Lower leg skin (tissue), 4 donors: ENCODE measurements at regions not wholly inside any gene's neighbourhood (a gene's known extent, or its start where the extent isn't known, plus 50 kb on each side); places are given as distances from the start of the nearest gene placed in this dataset.

Source experiments
- DNase-seq, 2 donors: peaks; one replicate each; pipeline ENCODE4 v3.0.0-alpha.2; 2019; ENCODE audit warnings: low spot score in 2 of 2
- H3K4me3 ChIP-seq: fragments of 200-600 bp; sonication (generic); 2 replicates; pipeline ENCODE4 v1.5.1; 2017; ENCODE audit warnings: mild to moderate bottlenecking, low read depth; ENCODE audit not compliant: poor library complexity, severe bottlenecking
- POLR2A ChIP-seq, 2 donors: fragments of 450-650 bp; IDR thresholded peaks; one replicate each; pipeline ENCODE4 v1.6.1; 2016 to 2017; ENCODE audit warnings: antibody characterized with exemption in 2 of 2, mild to moderate bottlenecking in 1 of 2, moderate library complexity in 1 of 2
- WGBS, 2 donors: methylation state at CpG; one replicate each; pipeline ENCODE4 v1.1.5; 2018; 5-methylcytosine and 5-hydroxymethylcytosine counted together
- intact Hi-C: fragments of 100-400 bp; cut with DNase I; formaldehyde crosslinking; loops from one replicate; pipeline ENCODE4 v1.15.0; 2023; ENCODE audit warnings: low total_unique reads
- TF ChIP-seq, protein P1 (sequence below), 3 donors: fragments of 450-650 bp; IDR thresholded peaks; one replicate each; pipeline ENCODE4 v1.5.1; 2016; ENCODE audit warnings: antibody characterized with exemption in 3 of 3, mild to moderate bottlenecking in 3 of 3, moderate library complexity in 2 of 3

- WGBS, 2 donors: 82 to 84% methylated on average over 7 of the region's 7 CpGs
- TF ChIP-seq POLR2A (IDR thresholded peaks at IDR 0.05): no peak
- TF ChIP-seq, protein P1, sequence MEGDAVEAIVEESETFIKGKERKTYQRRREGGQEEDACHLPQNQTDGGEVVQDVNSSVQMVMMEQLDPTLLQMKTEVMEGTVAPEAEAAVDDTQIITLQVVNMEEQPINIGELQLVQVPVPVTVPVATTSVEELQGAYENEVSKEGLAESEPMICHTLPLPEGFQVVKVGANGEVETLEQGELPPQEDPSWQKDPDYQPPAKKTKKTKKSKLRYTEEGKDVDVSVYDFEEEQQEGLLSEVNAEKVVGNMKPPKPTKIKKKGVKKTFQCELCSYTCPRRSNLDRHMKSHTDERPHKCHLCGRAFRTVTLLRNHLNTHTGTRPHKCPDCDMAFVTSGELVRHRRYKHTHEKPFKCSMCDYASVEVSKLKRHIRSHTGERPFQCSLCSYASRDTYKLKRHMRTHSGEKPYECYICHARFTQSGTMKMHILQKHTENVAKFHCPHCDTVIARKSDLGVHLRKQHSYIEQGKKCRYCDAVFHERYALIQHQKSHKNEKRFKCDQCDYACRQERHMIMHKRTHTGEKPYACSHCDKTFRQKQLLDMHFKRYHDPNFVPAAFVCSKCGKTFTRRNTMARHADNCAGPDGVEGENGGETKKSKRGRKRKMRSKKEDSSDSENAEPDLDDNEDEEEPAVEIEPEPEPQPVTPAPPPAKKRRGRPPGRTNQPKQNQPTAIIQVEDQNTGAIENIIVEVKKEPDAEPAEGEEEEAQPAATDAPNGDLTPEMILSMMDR (IDR thresholded peaks at IDR 0.05): no peak
- no peak overlapping the region for H3K4me3 ChIP-seq
- no peak for DNase-seq
- intact Hi-C loops: no loop called here
Measured at GRCh38 chr3:109563149-109563548, 225.8 kb upstream of the DPPA4 start.

- WGBS, 2 donors: 17 to 19% methylated on average over 2 of the region's 2 CpGs
- TF ChIP-seq, protein P1 (IDR thresholded peaks at IDR 0.05): no peak
- no peak for TF ChIP-seq POLR2A (IDR thresholded peaks at IDR 0.05)
- no peak for DNase-seq
- intact Hi-C loops: no loop called here
- no peak overlapping the region for H3K4me3 ChIP-seq
Measured at GRCh38 chr3:109569135-109569846, 231.9 kb upstream of the DPPA4 start.

- DNase-seq: no peak
- intact Hi-C loops: no loop called here
- WGBS, 2 donors: 83 to 91% methylated on average over 2 of the region's 2 CpGs
- TF ChIP-seq, protein P1 (IDR thresholded peaks at IDR 0.05): no peak
- no peak for TF ChIP-seq POLR2A (IDR thresholded peaks at IDR 0.05)
- H3K4me3 ChIP-seq: no peak overlapping the region
Measured at GRCh38 chr3:109570408-109570807, 233.1 kb upstream of the DPPA4 start.

- 89 to 95% methylated on average over 1 of the region's 1 CpG for WGBS, 2 donors
- DNase-seq: no peak
- no peak for TF ChIP-seq POLR2A (IDR thresholded peaks at IDR 0.05)
- TF ChIP-seq, protein P1 (IDR thresholded peaks at IDR 0.05): no peak
Measured at GRCh38 chr3:109572301-109572700, 235.0 kb upstream of the DPPA4 start.

DNA sequence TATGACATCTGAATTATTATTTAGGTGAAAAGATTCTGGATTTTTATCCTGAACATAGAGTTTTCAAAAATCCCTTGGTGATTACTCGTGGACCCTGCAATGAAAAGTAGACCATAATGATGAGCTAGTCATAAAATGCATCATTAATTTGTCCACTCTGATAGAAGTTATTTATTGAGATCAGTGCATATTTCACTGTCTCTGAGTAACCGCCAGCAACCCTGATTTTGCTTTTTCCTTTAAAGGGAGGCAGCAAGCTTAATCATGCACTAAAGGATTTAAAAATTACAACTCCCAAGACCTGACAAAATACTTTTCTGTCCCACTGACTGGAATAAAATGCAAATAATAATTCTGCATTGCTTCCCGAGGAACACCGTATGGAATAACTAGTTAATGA, 259.6 kb upstream of the DPPA4 start:
- 66 to 80% methylated on average over 4 of the region's 4 CpGs for WGBS, 2 donors
- H3K4me3 ChIP-seq: no peak overlapping the region
- TF ChIP-seq, protein P1 (IDR thresholded peaks at IDR 0.05): no peak
- no peak for TF ChIP-seq POLR2A (IDR thresholded peaks at IDR 0.05)
- intact Hi-C loops: no loop called here
- DNase-seq: no peak

More at GRCh38 chr3:109572301-109572700, 235.0 kb upstream of the DPPA4 start:
- no peak overlapping the region for H3K4me3 ChIP-seq
- intact Hi-C loops: no loop called here

- TF ChIP-seq POLR2A (IDR thresholded peaks at IDR 0.05): no peak
- TF ChIP-seq, protein P1 (IDR thresholded peaks at IDR 0.05): no peak
- DNase-seq: no peak
- intact Hi-C loops: no loop called here
- 32 to 56% methylated on average over 3 of the region's 3 CpGs for WGBS, 2 donors
- H3K4me3 ChIP-seq: no peak overlapping the region
Measured at GRCh38 chr3:109597444-109597843, 260.1 kb upstream of the DPPA4 start.
